ENCODE measurements at regions not wholly inside any gene's neighbourhood (a gene's known extent, or its start where the extent isn't known, plus 50 kb on each side); places are given as distances from the start of the nearest gene placed in this dataset.

DNA sequence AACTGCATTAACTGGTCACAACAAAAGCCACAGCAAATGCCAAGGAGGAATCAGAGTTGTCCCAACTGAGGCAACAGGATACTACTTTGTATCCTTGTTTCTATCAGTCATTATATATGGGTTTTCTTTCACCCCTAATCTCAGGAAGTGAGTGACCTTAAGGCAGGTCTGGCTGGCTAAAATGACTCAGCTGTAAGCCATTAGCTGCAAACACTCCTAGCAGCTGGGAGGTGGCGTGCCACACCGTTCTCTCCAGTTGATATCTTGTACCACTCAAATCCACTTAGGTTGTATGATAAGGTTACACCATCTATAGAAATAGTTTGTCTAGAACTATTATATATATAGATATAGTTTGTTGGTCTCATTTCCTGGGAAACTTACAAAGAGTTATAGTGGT is 171.1 kb upstream of the MC4R start:
- TF ChIP-seq, protein P1, sequence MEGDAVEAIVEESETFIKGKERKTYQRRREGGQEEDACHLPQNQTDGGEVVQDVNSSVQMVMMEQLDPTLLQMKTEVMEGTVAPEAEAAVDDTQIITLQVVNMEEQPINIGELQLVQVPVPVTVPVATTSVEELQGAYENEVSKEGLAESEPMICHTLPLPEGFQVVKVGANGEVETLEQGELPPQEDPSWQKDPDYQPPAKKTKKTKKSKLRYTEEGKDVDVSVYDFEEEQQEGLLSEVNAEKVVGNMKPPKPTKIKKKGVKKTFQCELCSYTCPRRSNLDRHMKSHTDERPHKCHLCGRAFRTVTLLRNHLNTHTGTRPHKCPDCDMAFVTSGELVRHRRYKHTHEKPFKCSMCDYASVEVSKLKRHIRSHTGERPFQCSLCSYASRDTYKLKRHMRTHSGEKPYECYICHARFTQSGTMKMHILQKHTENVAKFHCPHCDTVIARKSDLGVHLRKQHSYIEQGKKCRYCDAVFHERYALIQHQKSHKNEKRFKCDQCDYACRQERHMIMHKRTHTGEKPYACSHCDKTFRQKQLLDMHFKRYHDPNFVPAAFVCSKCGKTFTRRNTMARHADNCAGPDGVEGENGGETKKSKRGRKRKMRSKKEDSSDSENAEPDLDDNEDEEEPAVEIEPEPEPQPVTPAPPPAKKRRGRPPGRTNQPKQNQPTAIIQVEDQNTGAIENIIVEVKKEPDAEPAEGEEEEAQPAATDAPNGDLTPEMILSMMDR (IDR thresholded peaks at IDR 0.05; ENCODE audit: low read depth, low read length, missing input control) = no peak
- no peak for TF ChIP-seq HNF4A (conservative IDR thresholded peaks at IDR 0.05)
- TF ChIP-seq TAF1 (conservative IDR thresholded peaks at IDR 0.05) = no peak
- TF ChIP-seq, protein P2, sequence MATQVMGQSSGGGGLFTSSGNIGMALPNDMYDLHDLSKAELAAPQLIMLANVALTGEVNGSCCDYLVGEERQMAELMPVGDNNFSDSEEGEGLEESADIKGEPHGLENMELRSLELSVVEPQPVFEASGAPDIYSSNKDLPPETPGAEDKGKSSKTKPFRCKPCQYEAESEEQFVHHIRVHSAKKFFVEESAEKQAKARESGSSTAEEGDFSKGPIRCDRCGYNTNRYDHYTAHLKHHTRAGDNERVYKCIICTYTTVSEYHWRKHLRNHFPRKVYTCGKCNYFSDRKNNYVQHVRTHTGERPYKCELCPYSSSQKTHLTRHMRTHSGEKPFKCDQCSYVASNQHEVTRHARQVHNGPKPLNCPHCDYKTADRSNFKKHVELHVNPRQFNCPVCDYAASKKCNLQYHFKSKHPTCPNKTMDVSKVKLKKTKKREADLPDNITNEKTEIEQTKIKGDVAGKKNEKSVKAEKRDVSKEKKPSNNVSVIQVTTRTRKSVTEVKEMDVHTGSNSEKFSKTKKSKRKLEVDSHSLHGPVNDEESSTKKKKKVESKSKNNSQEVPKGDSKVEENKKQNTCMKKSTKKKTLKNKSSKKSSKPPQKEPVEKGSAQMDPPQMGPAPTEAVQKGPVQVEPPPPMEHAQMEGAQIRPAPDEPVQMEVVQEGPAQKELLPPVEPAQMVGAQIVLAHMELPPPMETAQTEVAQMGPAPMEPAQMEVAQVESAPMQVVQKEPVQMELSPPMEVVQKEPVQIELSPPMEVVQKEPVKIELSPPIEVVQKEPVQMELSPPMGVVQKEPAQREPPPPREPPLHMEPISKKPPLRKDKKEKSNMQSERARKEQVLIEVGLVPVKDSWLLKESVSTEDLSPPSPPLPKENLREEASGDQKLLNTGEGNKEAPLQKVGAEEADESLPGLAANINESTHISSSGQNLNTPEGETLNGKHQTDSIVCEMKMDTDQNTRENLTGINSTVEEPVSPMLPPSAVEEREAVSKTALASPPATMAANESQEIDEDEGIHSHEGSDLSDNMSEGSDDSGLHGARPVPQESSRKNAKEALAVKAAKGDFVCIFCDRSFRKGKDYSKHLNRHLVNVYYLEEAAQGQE (IDR thresholded peaks at IDR 0.05) = no peak
- TF ChIP-seq EGR1 (IDR thresholded peaks at IDR 0.05; ENCODE audit: low read depth in 2 of 2) = no peak
- no peak for TF ChIP-seq HNF4G (IDR thresholded peaks at IDR 0.05)
- TF ChIP-seq, protein P3, sequence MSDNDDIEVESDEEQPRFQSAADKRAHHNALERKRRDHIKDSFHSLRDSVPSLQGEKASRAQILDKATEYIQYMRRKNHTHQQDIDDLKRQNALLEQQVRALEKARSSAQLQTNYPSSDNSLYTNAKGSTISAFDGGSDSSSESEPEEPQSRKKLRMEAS (IDR thresholded peaks at IDR 0.05) = no peak
